A673 (cell line): ENCODE measurements at regions not wholly inside any gene's neighbourhood (a gene's known extent, or its start where the extent isn't known, plus 50 kb on each side); places are given as distances from the start of the nearest gene placed in this dataset.

Experiments used
- BruUV-seq: library from RNA; stranded (reverse); fragments of 400-500 nt; replicated peaks from 2 replicates; lab custom pipeline; 2021; lab: Mats Ljungman, UMichigan
- CTCF ChIA-PET: fragments of 300-600 bp; sonication (Branson Sonifier 250); formaldehyde crosslinking; loops from one replicate; lab custom pipeline; 2022; ENCODE audit warnings: antibody characterized with exemption; lab: Charles Lee
- POLR2A ChIA-PET: fragments of 300-600 bp; sonication (Branson Sonifier 250); formaldehyde crosslinking; loops from one replicate; lab custom pipeline; 2022; ENCODE audit warnings: antibody characterized with exemption; ENCODE audit not compliant: low non-redundant PET; lab: Charles Lee
- DNase-seq: peaks from one replicate; pipeline ENCODE4 v3.0.0-alpha.2; 2015; ENCODE audit warnings: low spot score
- H3K27ac ChIP-seq: fragments of 200-600 bp; sonication (generic); 2 replicates; pipeline ENCODE4 v1.5.1; 2016; ENCODE audit warnings: mixed run types, low read depth, mild to moderate bottlenecking, mixed read lengths, antibody characterized with exemption, low read length; ENCODE audit not compliant: poor library complexity, severe bottlenecking
- H3K27me3 ChIP-seq: fragments of 200-600 bp; sonication (generic); replicated peaks from 2 replicates; pipeline ENCODE4 v1.6.1; 2017; ENCODE audit warnings: mixed run types, low read depth, mild to moderate bottlenecking, mixed read lengths, antibody characterized with exemption, low read length; ENCODE audit not compliant: insufficient read depth, poor library complexity
- H3K36me3 ChIP-seq: fragments of 200-600 bp; sonication (generic); 2 replicates; pipeline ENCODE4 v1.6.1; 2016; ENCODE audit warnings: mixed run types, mild to moderate bottlenecking, mixed read lengths, antibody characterized with exemption, low read length; ENCODE audit not compliant: insufficient read depth, poor library complexity, severe bottlenecking
- H3K4me1 ChIP-seq: fragments of 200-600 bp; sonication (generic); 2 replicates; pipeline ENCODE4 v1.6.1; 2017; ENCODE audit warnings: mixed run types, mild to moderate bottlenecking, mixed read lengths, antibody characterized with exemption, low read length; ENCODE audit not compliant: insufficient read depth, poor library complexity, severe bottlenecking
- H3K4me3 ChIP-seq: fragments of 200-600 bp; sonication (generic); 2 replicates; pipeline ENCODE4 v1.5.1; 2016; ENCODE audit warnings: low read depth, mixed run types, mild to moderate bottlenecking, mixed read lengths, low read length; ENCODE audit not compliant: poor library complexity, severe bottlenecking
- H3K9me3 ChIP-seq: fragments of 200-600 bp; sonication (generic); 2 replicates; pipeline ENCODE4 v1.6.1; 2016; ENCODE audit warnings: mixed run types, low read depth, mild to moderate bottlenecking, mixed read lengths, antibody characterized with exemption, low read length; ENCODE audit not compliant: poor library complexity, severe bottlenecking
- EZH2 ChIP-seq: fragments of 200-600 bp; sonication (generic); IDR thresholded peaks from 2 replicates; pipeline ENCODE4 v1.6.1; 2017; ENCODE audit warnings: borderline replicate concordance, low read depth, mild to moderate bottlenecking, mixed read lengths, antibody characterized with exemption, low read length; ENCODE audit not compliant: poor library complexity, severe bottlenecking
- intact Hi-C: fragments of 100-400 bp; cut with micrococcal nuclease; formaldehyde crosslinking; loops from one replicate; pipeline ENCODE4 v1.10.0; 2022; ENCODE audit not compliant: unreplicated experiment
- TF ChIP-seq, protein P1 (sequence below): fragments of 300-800, 200-600 bp; sonication (generic); conservative IDR thresholded peaks from 2 replicates; pipeline ENCODE4 v1.5.1; 2017; ENCODE audit warnings: low read depth, mild to moderate bottlenecking, antibody characterized with exemption, low read length, moderate library complexity, mixed read lengths

DNA sequence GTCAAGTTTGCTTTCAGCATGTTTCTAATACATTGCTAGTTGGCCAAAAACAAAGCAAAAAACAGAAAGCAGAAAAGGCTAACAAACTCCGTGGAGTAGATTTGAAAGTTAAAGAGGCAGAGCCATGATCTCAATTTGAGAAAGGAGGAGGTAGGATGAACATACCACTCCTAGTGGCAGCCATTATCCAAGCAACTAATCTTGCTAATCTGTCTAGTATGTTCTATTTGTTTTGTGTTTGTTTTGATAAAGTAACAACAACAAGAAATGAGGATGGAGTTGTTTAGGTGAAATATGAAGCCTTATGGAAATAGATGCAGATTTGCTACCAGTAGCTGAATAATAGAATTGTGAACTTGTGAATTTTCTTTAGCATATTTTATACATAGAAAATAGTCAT lies 295.5 kb upstream of the PRDM1 start:
- intact Hi-C loops, result no loop called here
- TF ChIP-seq, protein P1, sequence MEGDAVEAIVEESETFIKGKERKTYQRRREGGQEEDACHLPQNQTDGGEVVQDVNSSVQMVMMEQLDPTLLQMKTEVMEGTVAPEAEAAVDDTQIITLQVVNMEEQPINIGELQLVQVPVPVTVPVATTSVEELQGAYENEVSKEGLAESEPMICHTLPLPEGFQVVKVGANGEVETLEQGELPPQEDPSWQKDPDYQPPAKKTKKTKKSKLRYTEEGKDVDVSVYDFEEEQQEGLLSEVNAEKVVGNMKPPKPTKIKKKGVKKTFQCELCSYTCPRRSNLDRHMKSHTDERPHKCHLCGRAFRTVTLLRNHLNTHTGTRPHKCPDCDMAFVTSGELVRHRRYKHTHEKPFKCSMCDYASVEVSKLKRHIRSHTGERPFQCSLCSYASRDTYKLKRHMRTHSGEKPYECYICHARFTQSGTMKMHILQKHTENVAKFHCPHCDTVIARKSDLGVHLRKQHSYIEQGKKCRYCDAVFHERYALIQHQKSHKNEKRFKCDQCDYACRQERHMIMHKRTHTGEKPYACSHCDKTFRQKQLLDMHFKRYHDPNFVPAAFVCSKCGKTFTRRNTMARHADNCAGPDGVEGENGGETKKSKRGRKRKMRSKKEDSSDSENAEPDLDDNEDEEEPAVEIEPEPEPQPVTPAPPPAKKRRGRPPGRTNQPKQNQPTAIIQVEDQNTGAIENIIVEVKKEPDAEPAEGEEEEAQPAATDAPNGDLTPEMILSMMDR, result no peak
- no peak for TF ChIP-seq EZH2
- no TSS peak for BruUV-seq
- Histone ChIP-seq H3K4me1 (no peaks in the 10 kb centered on the region), H3K27ac (no peak overlapping the region), H3K27me3 (no peaks in the 10 kb centered on the region), H3K4me3 (no peak overlapping the region), H3K36me3 (no peaks in the 10 kb centered on the region), H3K9me3 (no peaks in the 10 kb centered on the region)
- CTCF ChIA-PET, result no interaction called here
- POLR2A ChIA-PET, result no interaction called here
- DNase-seq, result no peak

DNA sequence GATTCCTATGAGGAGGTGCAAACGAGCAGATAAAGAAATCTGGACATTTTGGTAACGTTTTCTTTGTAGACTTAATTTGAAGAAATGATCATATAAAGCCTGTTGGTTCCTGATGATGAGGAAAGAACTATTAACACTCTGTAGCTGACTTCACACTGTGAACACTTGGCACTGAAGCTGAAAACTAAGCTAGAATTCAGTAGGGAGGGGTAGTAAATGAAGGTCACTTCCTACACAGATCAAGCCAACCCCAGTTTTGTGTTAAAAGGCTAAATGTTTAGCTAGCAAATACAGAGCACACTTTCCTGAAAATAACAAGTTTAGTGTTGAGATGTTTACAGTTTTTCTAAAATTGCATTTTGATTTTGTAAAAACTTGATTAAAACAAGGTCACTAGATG lies 296.2 kb upstream of the PRDM1 start:
- Histone ChIP-seq H3K27me3 (no peaks in the 10 kb centered on the region), H3K9me3 (no peaks in the 10 kb centered on the region), H3K36me3 (no peaks in the 10 kb centered on the region), H3K4me3 (no peak overlapping the region), H3K27ac (no peak overlapping the region), H3K4me1 (no peaks in the 10 kb centered on the region)
- POLR2A ChIA-PET, result no interaction called here
- CTCF ChIA-PET, result no interaction called here
- BruUV-seq, result no TSS peak
- intact Hi-C loops, result no loop called here
- no peak for TF ChIP-seq EZH2
- TF ChIP-seq, protein P1, result no peak
- no peak for DNase-seq

DNA sequence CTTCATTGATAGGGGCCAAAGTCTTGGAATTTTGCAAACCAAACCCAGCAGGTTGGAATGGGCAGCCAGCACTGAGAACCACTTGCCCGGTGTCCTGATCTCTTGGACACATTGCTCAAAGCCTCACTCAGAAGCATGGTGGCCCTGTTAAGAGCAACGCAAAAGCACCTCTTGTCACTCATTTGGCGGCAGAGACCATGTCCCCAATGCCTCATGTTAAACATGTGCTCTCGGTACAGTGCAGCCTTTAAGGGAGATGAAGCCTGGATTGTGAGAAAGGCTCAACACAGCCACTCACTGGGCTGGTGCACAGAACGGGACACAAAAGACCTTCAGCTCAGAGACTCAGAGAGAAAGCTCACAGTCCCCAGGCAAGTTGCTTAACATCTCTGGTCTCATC lies 298.4 kb upstream of the PRDM1 start:
- BruUV-seq, result no TSS peak
- H3K36me3 ChIP-seq, result no peaks in the 10 kb centered on the region
- H3K4me1 ChIP-seq, result no peaks in the 10 kb centered on the region
- intact Hi-C loops, result no loop called here
- POLR2A ChIA-PET, result no interaction called here
- H3K27me3 ChIP-seq, result peaks cover 13% of the 10 kb centered on the region
- H3K27ac ChIP-seq, result no peak overlapping the region
- H3K4me3 ChIP-seq, result no peak overlapping the region
- DNase-seq, result no peak
- CTCF ChIA-PET, result no interaction called here
- H3K9me3 ChIP-seq, result no peaks in the 10 kb centered on the region
- TF ChIP-seq, protein P1, result no peak
- no peak for TF ChIP-seq EZH2
